MM.1S (cell line): ENCODE measurements at regions not wholly inside any gene's neighbourhood (a gene's known extent, or its start where the extent isn't known, plus 50 kb on each side); places are given as distances from the start of the nearest gene placed in this dataset.

ENCODE experiments used
- EZH2 ChIP-seq: fragments of 300-600 bp; sonication (generic); optimal IDR thresholded peaks from 2 replicates; pipeline ENCODE3; 2017; ENCODE audit warnings: low read depth, mild to moderate bottlenecking, antibody characterized with exemption, low read length, mixed read lengths
- TF ChIP-seq, protein P1 (sequence below): fragments of 300-600 bp; sonication (generic); IDR thresholded peaks from 2 replicates; pipeline ENCODE4 v1.5.1; 2016; ENCODE audit warnings: antibody characterized with exemption, low read length, mixed read lengths

DNA sequence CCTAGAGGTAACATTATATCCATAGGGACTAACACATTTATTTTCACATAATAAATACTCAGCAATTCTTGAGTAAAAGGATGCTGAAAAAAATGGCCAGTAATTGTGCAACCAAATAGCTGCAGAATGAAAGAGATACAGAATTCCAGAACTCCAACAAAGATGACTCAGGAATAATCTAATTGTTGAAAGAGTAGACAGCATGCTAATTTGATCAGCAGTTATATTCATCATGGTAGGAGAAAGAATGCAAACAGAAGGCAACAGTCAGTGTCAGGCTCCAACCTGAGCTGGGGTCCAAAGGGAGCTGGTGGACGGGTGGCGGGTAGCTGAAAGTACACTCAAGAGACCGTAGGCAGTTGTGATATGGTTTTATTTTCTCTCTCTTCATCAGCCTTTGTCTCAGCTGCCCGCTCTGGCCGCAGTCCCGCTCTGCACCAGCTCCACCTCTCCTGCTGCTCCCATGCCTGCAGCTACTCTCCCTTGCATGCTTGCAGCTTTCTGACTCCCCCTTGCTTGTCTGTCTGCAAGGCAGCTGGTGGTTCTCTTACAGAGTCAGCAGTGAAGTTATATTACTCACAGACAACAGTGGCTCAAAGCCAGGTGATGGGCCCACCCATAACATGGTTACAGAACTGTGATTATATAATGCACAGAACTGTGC lies 1150.1 kb downstream of the STIM2 start:
- TF ChIP-seq, protein P1, sequence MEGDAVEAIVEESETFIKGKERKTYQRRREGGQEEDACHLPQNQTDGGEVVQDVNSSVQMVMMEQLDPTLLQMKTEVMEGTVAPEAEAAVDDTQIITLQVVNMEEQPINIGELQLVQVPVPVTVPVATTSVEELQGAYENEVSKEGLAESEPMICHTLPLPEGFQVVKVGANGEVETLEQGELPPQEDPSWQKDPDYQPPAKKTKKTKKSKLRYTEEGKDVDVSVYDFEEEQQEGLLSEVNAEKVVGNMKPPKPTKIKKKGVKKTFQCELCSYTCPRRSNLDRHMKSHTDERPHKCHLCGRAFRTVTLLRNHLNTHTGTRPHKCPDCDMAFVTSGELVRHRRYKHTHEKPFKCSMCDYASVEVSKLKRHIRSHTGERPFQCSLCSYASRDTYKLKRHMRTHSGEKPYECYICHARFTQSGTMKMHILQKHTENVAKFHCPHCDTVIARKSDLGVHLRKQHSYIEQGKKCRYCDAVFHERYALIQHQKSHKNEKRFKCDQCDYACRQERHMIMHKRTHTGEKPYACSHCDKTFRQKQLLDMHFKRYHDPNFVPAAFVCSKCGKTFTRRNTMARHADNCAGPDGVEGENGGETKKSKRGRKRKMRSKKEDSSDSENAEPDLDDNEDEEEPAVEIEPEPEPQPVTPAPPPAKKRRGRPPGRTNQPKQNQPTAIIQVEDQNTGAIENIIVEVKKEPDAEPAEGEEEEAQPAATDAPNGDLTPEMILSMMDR, result no peak
- TF ChIP-seq EZH2, result no peak
